Memory B cell (primary cell): ENCODE measurements at regions not wholly inside any gene's neighbourhood (a gene's known extent, or its start where the extent isn't known, plus 50 kb on each side); places are given as distances from the start of the nearest gene placed in this dataset.

Source experiments
- ATAC-seq: fragments of 150-1000 bp; cut with Tn5 transposase; 2 replicates; pipeline ENCODE4 v1.10.0; 2021; ENCODE audit warnings: low read depth, mild to moderate bottlenecking, moderate library complexity
- DNase-seq, 2 donors: peaks; one replicate each; pipeline ENCODE4 v3.0.0; 2022; ENCODE audit warnings: low spot score in 2 of 2
- H3K27ac Mint-ChIP-seq: one replicate; pipeline ENCODE4 v1.8.0; 2022; ENCODE audit warnings: mild to moderate bottlenecking, moderate library complexity, mixed read lengths
- H3K27me3 Mint-ChIP-seq: one replicate; pipeline ENCODE4 v1.8.0; 2022; ENCODE audit warnings: mixed read lengths
- H3K36me3 Mint-ChIP-seq: one replicate; pipeline ENCODE4 v1.8.0; 2022; ENCODE audit warnings: mild to moderate bottlenecking, mixed read lengths
- H3K4me1 Mint-ChIP-seq: one replicate; pipeline ENCODE4 v1.8.0; 2022; ENCODE audit warnings: mixed read lengths
- H3K4me3 Mint-ChIP-seq: one replicate; pipeline ENCODE4 v1.8.0; 2022; ENCODE audit warnings: mild to moderate bottlenecking, moderate library complexity, mixed read lengths
- H3K9me3 Mint-ChIP-seq: one replicate; pipeline ENCODE4 v1.8.0; 2022; ENCODE audit warnings: mixed read lengths

- H3K27me3 Mint-ChIP-seq = no peaks in the 10 kb centered on the region
- no peak overlapping the region for H3K4me3 Mint-ChIP-seq
- no peak for DNase-seq
- H3K9me3 Mint-ChIP-seq = peaks cover 4% of the 10 kb centered on the region
- no peak for ATAC-seq
- no peak overlapping the region for H3K27ac Mint-ChIP-seq
- no peaks in the 10 kb centered on the region for H3K36me3 Mint-ChIP-seq
- H3K4me1 Mint-ChIP-seq = no peaks in the 10 kb centered on the region
Measured at GRCh38 chr7:156423876-156424275, 216.7 kb upstream of the RNF32 start.

- Mint-ChIP-seq H3K27ac (no peak overlapping the region), H3K4me3 (no peak overlapping the region), H3K4me1 (no peaks in the 10 kb centered on the region), H3K9me3 (peaks cover 4% of the 10 kb centered on the region), H3K27me3 (peaks cover 4% of the 10 kb centered on the region), H3K36me3 (no peaks in the 10 kb centered on the region)
- DNase-seq (no peak), ATAC-seq (no peak)
Measured at GRCh38 chr7:156420496-156420895, 220.1 kb upstream of the RNF32 start.

GRCh38 chr7:156419782-156420181 is 220.8 kb upstream of the RNF32 start:
- no peak for ATAC-seq
- Mint-ChIP-seq H3K36me3 (no peaks in the 10 kb centered on the region), H3K4me3 (no peak overlapping the region)

DNA sequence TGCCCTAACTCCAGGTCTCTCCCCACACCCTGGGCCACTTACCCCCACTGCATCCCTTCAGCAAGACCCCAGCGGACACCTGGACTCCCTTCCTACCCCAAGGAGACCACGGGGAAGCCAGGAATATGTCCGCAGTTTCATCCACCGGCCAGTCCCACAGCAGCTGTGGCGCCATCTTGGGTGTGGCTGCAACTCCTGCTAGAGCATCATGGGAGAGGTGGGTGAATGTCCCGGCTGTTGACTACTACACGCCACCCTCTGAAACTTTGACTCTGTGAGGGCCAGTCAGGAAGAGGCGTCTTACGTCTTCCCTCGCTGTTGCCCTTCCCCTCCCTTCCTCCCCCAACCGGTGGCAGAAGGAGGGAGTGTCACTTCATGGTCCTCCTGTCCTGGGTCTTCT is 238.3 kb upstream of the RNF32 start:
- Mint-ChIP-seq H3K27ac (no peak overlapping the region), H3K4me1 (no peaks in the 10 kb centered on the region)

More at GRCh38 chr7:156419782-156420181, 220.8 kb upstream of the RNF32 start:
- no peak for DNase-seq
- Mint-ChIP-seq H3K9me3 (peaks cover 4% of the 10 kb centered on the region), H3K27me3 (peaks cover 7% of the 10 kb centered on the region), H3K27ac (no peak overlapping the region), H3K4me1 (no peaks in the 10 kb centered on the region)

DNA sequence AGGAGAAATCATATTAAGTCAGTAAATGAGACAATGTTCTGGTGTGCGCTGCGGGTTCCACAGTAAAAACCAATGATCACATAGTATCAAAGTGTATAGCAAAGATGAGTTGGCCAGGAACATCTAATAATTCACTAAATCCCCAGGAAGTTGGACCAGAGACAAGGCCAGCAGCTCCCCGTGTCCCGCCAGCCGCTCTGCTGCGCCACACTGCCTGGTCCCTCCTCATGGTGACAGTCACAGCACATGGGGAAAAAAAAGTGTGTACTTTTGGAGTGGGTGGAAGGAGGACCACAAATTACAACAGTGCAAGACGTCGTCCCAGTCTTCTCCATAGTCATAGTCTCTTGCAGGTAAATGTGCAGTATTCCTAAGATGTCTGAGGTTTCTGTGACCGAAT is 239.0 kb upstream of the RNF32 start:
- Mint-ChIP-seq H3K4me1 (no peaks in the 10 kb centered on the region), H3K36me3 (no peaks in the 10 kb centered on the region), H3K27me3 (peaks cover 5% of the 10 kb centered on the region), H3K27ac (no peak overlapping the region), H3K9me3 (no peaks in the 10 kb centered on the region), H3K4me3 (no peak overlapping the region)
- ATAC-seq (no peak), DNase-seq (no peak)

More for the DNA sequence above, 238.3 kb upstream of the RNF32 start:
- Mint-ChIP-seq H3K4me3 (no peak overlapping the region), H3K9me3 (no peaks in the 10 kb centered on the region), H3K36me3 (no peaks in the 10 kb centered on the region), H3K27me3 (peaks cover 5% of the 10 kb centered on the region)
- no peak for DNase-seq
- no peak for ATAC-seq

- no peak for ATAC-seq
- no peaks in the 10 kb centered on the region for H3K4me1 Mint-ChIP-seq
- no peak overlapping the region for H3K27ac Mint-ChIP-seq
- H3K4me3 Mint-ChIP-seq = no peak overlapping the region
- H3K27me3 Mint-ChIP-seq = peaks cover 5% of the 10 kb centered on the region
- no peak for DNase-seq
- no peaks in the 10 kb centered on the region for H3K9me3 Mint-ChIP-seq
- H3K36me3 Mint-ChIP-seq = no peaks in the 10 kb centered on the region
Measured at GRCh38 chr7:156400046-156400445, 240.5 kb upstream of the RNF32 start.

GRCh38 chr7:156397249-156397648 is 243.3 kb upstream of the RNF32 start:
- Mint-ChIP-seq H3K27ac (no peak overlapping the region), H3K4me3 (no peak overlapping the region), H3K27me3 (peaks cover 5% of the 10 kb centered on the region), H3K4me1 (no peaks in the 10 kb centered on the region), H3K36me3 (no peaks in the 10 kb centered on the region), H3K9me3 (no peaks in the 10 kb centered on the region)
- DNase-seq (no peak), ATAC-seq (no peak)

DNA sequence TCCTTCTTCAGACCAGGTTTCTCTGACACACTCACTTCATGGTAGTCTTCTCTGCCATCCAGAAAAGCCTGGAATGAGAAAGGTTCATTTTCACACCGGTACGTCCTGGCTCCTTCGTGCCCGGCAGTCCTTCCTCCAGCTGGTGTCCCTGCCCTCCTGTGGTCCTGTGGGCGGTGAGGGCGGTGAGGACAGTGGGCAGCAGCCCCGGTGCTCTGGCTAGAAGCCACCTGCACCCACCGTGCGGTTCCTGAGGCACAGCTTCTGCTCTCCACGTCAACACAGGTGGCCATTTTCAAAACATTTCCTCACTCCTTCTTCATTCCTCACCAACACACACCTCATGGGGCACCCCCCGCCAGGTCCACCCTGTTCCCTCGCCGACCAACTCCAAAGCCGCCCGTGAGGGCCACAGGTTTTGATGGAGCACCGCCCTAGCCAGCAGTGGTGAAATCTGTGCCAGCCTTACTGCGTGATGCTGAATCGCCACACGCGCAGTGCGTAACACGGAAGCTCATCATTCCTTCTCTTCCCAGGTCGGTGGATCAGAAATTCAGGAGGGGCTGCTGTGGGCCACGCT is 251.4 kb upstream of the RNF32 start:
- DNase-seq = no peak
- ATAC-seq = no peak
- Mint-ChIP-seq H3K4me1 (no peaks in the 10 kb centered on the region), H3K9me3 (peaks cover 7% of the 10 kb centered on the region), H3K4me3 (no peak overlapping the region), H3K36me3 (peaks cover 3% of the 10 kb centered on the region), H3K27me3 (peaks cover 9% of the 10 kb centered on the region), H3K27ac (no peak overlapping the region)

DNA sequence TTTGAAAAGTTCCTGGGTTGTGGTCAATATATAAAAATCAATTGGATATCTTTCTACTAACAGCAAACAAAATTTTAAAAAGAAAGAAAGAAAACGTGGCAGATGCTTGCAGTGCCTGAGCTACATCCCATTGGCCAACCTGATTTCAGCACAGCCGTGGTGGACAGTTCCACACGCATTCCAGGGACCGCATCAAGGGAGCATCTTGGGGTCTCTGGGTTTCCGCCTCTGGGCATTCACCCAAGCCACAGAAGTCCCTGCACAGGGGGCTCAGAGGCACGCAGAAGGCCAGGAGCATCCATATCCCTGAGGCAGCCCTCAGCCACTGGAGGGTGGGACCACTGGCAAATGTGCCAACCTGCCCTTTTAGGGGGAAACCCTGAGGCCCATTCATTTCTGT is 254.5 kb upstream of the RNF32 start:
- H3K4me3 Mint-ChIP-seq = no peak overlapping the region
- H3K36me3 Mint-ChIP-seq = peaks cover 2% of the 10 kb centered on the region
- peaks cover 1% of the 10 kb centered on the region for H3K9me3 Mint-ChIP-seq
- H3K27me3 Mint-ChIP-seq = peaks cover 5% of the 10 kb centered on the region
- no peak for DNase-seq
- H3K27ac Mint-ChIP-seq = no peak overlapping the region
- H3K4me1 Mint-ChIP-seq = no peaks in the 10 kb centered on the region
- ATAC-seq = no peak

- Mint-ChIP-seq H3K9me3 (no peaks in the 10 kb centered on the region), H3K36me3 (no peaks in the 10 kb centered on the region), H3K4me1 (no peaks in the 10 kb centered on the region), H3K27ac (no peak overlapping the region), H3K4me3 (no peak overlapping the region), H3K27me3 (peaks cover 1% of the 10 kb centered on the region)
- DNase-seq (no peak), ATAC-seq (no peak)
Measured at GRCh38 chr7:156384706-156385105, 255.9 kb upstream of the RNF32 start.

- ATAC-seq (no peak), DNase-seq (no peak)
- Mint-ChIP-seq H3K4me3 (no peak overlapping the region), H3K27me3 (peaks cover 1% of the 10 kb centered on the region), H3K4me1 (no peaks in the 10 kb centered on the region), H3K9me3 (no peaks in the 10 kb centered on the region), H3K27ac (no peak overlapping the region), H3K36me3 (no peaks in the 10 kb centered on the region)
Measured at GRCh38 chr7:156383526-156383925, 257.0 kb upstream of the RNF32 start.

GRCh38 chr7:156380261-156380660 is 260.3 kb upstream of the RNF32 start:
- Mint-ChIP-seq H3K36me3 (no peaks in the 10 kb centered on the region), H3K9me3 (no peaks in the 10 kb centered on the region), H3K4me1 (no peaks in the 10 kb centered on the region), H3K27ac (no peak overlapping the region), H3K4me3 (no peak overlapping the region), H3K27me3 (peaks cover 7% of the 10 kb centered on the region)
- DNase-seq (no peak), ATAC-seq (no peak)

- no peak overlapping the region for H3K27ac Mint-ChIP-seq
- no peaks in the 10 kb centered on the region for H3K36me3 Mint-ChIP-seq
- ATAC-seq (no peak), DNase-seq (no peak)
- H3K9me3 Mint-ChIP-seq = no peaks in the 10 kb centered on the region
- H3K4me3 Mint-ChIP-seq = no peak overlapping the region
- H3K27me3 Mint-ChIP-seq = peaks cover 7% of the 10 kb centered on the region
- H3K4me1 Mint-ChIP-seq = no peaks in the 10 kb centered on the region
Measured at GRCh38 chr7:156379324-156380070, 261.1 kb upstream of the RNF32 start.

GRCh38 chr7:156378806-156379205 is 261.8 kb upstream of the RNF32 start:
- H3K27me3 Mint-ChIP-seq = peaks cover 7% of the 10 kb centered on the region
- no peaks in the 10 kb centered on the region for H3K4me1 Mint-ChIP-seq
- H3K27ac Mint-ChIP-seq = no peak overlapping the region
- DNase-seq = no peak
- no peak for ATAC-seq
- no peaks in the 10 kb centered on the region for H3K9me3 Mint-ChIP-seq
- H3K36me3 Mint-ChIP-seq = no peaks in the 10 kb centered on the region
- no peak overlapping the region for H3K4me3 Mint-ChIP-seq

- Mint-ChIP-seq H3K4me3 (no peak overlapping the region), H3K27me3 (peaks cover 6% of the 10 kb centered on the region), H3K36me3 (no peaks in the 10 kb centered on the region), H3K4me1 (no peaks in the 10 kb centered on the region), H3K27ac (no peak overlapping the region), H3K9me3 (peaks cover 7% of the 10 kb centered on the region)
- DNase-seq (no peak), ATAC-seq (no peak)
Measured at GRCh38 chr7:156376317-156376716, 264.3 kb upstream of the RNF32 start.
